ENCODE measurements at regions not wholly inside any gene's neighbourhood (a gene's known extent, or its start where the extent isn't known, plus 50 kb on each side); places are given as distances from the start of the nearest gene placed in this dataset.

GRCh38 chr2:34747643-34748042 lies 1148.5 kb upstream of the FAM98A start:
- TF ChIP-seq CTCF (IDR thresholded peaks at IDR 0.05; ENCODE audit: extremely low read depth, missing control alignments): no peak

GRCh38 chr2:34738691-34739090 lies 1139.6 kb upstream of the FAM98A start:
- no peak for TF ChIP-seq CTCF (IDR thresholded peaks at IDR 0.05; ENCODE audit: extremely low read depth, missing control alignments)
- DNase-seq (ENCODE audit: low spot score): no peak

More at GRCh38 chr2:34747643-34748042, 1148.5 kb upstream of the FAM98A start:
- no peak for DNase-seq (ENCODE audit: low spot score)

- no peak for DNase-seq (ENCODE audit: low spot score)
- no peak for TF ChIP-seq CTCF (IDR thresholded peaks at IDR 0.05; ENCODE audit: extremely low read depth, missing control alignments)
Measured at GRCh38 chr2:34737146-34737545, 1138.0 kb upstream of the FAM98A start.

GRCh38 chr2:34736482-34736881 lies 1137.4 kb upstream of the FAM98A start:
- TF ChIP-seq CTCF (IDR thresholded peaks at IDR 0.05; ENCODE audit: extremely low read depth, missing control alignments): no peak
- no peak for DNase-seq (ENCODE audit: low spot score)

GRCh38 chr2:34734662-34735061 lies 1135.6 kb upstream of the FAM98A start:
- no peak for TF ChIP-seq CTCF (IDR thresholded peaks at IDR 0.05; ENCODE audit: extremely low read depth, missing control alignments)
- no peak for DNase-seq (ENCODE audit: low spot score)

GRCh38 chr2:34734042-34734441 lies 1134.9 kb upstream of the FAM98A start:
- no peak for DNase-seq (ENCODE audit: low spot score)
- TF ChIP-seq CTCF (IDR thresholded peaks at IDR 0.05; ENCODE audit: extremely low read depth, missing control alignments): no peak

GRCh38 chr2:34731292-34731691 lies 1132.2 kb upstream of the FAM98A start:
- TF ChIP-seq CTCF (IDR thresholded peaks at IDR 0.05; ENCODE audit: extremely low read depth, missing control alignments): no peak
- DNase-seq (ENCODE audit: low spot score): no peak
